ENCODE measurements at regions not wholly inside any gene's neighbourhood (a gene's known extent, or its start where the extent isn't known, plus 50 kb on each side); places are given as distances from the start of the nearest gene placed in this dataset.

DNA sequence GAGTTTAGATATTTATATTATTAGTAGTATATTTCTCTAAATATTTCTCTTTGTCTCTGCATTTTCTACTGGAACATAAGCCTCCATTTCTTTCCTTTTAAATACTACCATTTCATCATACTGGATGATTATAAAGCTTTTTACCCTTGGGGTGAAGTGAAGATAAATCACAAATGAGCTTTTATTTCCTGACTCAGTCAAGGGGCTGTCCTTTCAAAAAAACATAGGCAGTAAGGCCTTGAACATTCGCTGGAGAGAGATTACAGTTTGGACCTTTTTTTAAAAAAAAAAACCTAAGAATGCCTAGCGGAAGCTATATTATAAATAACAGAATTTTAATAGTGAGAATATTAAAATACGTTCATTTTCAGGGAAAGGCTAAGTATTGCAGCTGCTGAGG, 268.8 kb upstream of the PCDH9 start:
- intact Hi-C loops (cut with micrococcal nuclease; ENCODE audit: unreplicated experiment) (no loop called here), in situ Hi-C loops (cut with HindIII; ENCODE audit: low pct_unique_long_range_greater_than_20kb, low sequenced_read_pairs) (no loop called here)
- Histone ChIP-seq H3K9me3 (ENCODE audit: control insufficient read depth, insufficient read depth, low read depth, low read length) (no peaks in the 10 kb centered on the region), H3K4me3 (ENCODE audit: low read depth in 2 of 2, low read length in 2 of 2) (no peak overlapping the region), H3K36me3 (ENCODE audit: control insufficient read depth, insufficient read depth, low read length) (no peaks in the 10 kb centered on the region), H3K27me3 (ENCODE audit: control insufficient read depth, insufficient read depth, low read length) (no peaks in the 10 kb centered on the region), H3K27ac (ENCODE audit: low read length) (no peak overlapping the region), H3K4me1 (ENCODE audit: control insufficient read depth, insufficient read depth, low read length) (no peaks in the 10 kb centered on the region)
- ATAC-seq = no peak
- CTCF ChIA-PET = no interaction called here
- no TSS peak for BruUV-seq (replicated peaks)
- TF ChIP-seq, protein P1, sequence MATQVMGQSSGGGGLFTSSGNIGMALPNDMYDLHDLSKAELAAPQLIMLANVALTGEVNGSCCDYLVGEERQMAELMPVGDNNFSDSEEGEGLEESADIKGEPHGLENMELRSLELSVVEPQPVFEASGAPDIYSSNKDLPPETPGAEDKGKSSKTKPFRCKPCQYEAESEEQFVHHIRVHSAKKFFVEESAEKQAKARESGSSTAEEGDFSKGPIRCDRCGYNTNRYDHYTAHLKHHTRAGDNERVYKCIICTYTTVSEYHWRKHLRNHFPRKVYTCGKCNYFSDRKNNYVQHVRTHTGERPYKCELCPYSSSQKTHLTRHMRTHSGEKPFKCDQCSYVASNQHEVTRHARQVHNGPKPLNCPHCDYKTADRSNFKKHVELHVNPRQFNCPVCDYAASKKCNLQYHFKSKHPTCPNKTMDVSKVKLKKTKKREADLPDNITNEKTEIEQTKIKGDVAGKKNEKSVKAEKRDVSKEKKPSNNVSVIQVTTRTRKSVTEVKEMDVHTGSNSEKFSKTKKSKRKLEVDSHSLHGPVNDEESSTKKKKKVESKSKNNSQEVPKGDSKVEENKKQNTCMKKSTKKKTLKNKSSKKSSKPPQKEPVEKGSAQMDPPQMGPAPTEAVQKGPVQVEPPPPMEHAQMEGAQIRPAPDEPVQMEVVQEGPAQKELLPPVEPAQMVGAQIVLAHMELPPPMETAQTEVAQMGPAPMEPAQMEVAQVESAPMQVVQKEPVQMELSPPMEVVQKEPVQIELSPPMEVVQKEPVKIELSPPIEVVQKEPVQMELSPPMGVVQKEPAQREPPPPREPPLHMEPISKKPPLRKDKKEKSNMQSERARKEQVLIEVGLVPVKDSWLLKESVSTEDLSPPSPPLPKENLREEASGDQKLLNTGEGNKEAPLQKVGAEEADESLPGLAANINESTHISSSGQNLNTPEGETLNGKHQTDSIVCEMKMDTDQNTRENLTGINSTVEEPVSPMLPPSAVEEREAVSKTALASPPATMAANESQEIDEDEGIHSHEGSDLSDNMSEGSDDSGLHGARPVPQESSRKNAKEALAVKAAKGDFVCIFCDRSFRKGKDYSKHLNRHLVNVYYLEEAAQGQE (IDR thresholded peaks at IDR 0.05; ENCODE audit: insufficient read depth in 1 of 2, low read depth in 2 of 2, low read length in 1 of 2) = no peak
- TF ChIP-seq SIN3A (IDR thresholded peaks at IDR 0.05; ENCODE audit: borderline replicate concordance, insufficient read depth, low read depth, low read length) = no peak
- TF ChIP-seq, protein P2, sequence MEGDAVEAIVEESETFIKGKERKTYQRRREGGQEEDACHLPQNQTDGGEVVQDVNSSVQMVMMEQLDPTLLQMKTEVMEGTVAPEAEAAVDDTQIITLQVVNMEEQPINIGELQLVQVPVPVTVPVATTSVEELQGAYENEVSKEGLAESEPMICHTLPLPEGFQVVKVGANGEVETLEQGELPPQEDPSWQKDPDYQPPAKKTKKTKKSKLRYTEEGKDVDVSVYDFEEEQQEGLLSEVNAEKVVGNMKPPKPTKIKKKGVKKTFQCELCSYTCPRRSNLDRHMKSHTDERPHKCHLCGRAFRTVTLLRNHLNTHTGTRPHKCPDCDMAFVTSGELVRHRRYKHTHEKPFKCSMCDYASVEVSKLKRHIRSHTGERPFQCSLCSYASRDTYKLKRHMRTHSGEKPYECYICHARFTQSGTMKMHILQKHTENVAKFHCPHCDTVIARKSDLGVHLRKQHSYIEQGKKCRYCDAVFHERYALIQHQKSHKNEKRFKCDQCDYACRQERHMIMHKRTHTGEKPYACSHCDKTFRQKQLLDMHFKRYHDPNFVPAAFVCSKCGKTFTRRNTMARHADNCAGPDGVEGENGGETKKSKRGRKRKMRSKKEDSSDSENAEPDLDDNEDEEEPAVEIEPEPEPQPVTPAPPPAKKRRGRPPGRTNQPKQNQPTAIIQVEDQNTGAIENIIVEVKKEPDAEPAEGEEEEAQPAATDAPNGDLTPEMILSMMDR (IDR thresholded peaks at IDR 0.05) = no peak
- TF ChIP-seq TCF7L2 (IDR thresholded peaks at IDR 0.05; ENCODE audit: low read depth, low read length) = no peak
- no peak for TF ChIP-seq POLR2AphosphoS5 (IDR thresholded peaks at IDR 0.05; ENCODE audit: low read depth, low read length)
- no peak for DNase-seq (ENCODE audit: low read depth, low spot score)
- POLR2A ChIA-PET = no interaction called here

DNA sequence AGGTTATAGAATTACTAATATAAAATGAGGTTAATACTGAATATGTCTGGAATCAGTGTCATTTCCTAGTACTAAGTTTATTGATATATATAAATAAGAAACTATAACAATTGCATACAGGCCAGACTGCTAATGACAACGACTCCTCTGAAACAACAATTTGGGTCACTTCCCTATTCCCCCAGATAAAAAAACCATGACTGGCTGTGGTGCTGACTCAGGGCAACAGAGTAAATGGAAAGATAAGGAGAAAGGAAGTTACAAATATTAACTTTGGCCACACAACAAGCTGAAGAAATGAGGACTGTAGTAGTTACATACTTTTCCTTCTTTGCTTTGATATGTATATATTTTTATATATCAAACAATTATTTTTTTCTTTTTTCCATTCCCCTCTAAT, 263.7 kb upstream of the PCDH9 start:
- ChIA-PET CTCF (no interaction called here), POLR2A (no interaction called here)
- Histone ChIP-seq H3K4me1 (ENCODE audit: control insufficient read depth, insufficient read depth, low read length) (no peaks in the 10 kb centered on the region), H3K27me3 (ENCODE audit: control insufficient read depth, insufficient read depth, low read length) (no peaks in the 10 kb centered on the region), H3K4me3 (ENCODE audit: low read depth in 2 of 2, low read length in 2 of 2) (no peak overlapping the region), H3K36me3 (ENCODE audit: control insufficient read depth, insufficient read depth, low read length) (no peaks in the 10 kb centered on the region), H3K27ac (ENCODE audit: low read length) (no peak overlapping the region), H3K9me3 (ENCODE audit: control insufficient read depth, insufficient read depth, low read depth, low read length) (no peaks in the 10 kb centered on the region)
- DNase-seq (ENCODE audit: low read depth, low spot score) = no peak
- no peak for ATAC-seq
- intact Hi-C loops (cut with micrococcal nuclease; ENCODE audit: unreplicated experiment) = no loop called here
- no TSS peak for BruUV-seq (replicated peaks)
- TF ChIP-seq, protein P2 (IDR thresholded peaks at IDR 0.05) = no peak
- TF ChIP-seq, protein P1 (IDR thresholded peaks at IDR 0.05; ENCODE audit: insufficient read depth in 1 of 2, low read depth in 2 of 2, low read length in 1 of 2) = no peak
- TF ChIP-seq POLR2AphosphoS5 (IDR thresholded peaks at IDR 0.05; ENCODE audit: low read depth, low read length) (no peak), SIN3A (IDR thresholded peaks at IDR 0.05; ENCODE audit: borderline replicate concordance, insufficient read depth, low read depth, low read length) (no peak), TCF7L2 (IDR thresholded peaks at IDR 0.05; ENCODE audit: low read depth, low read length) (no peak)
- in situ Hi-C loops (cut with HindIII; ENCODE audit: low pct_unique_long_range_greater_than_20kb, low sequenced_read_pairs) = no loop called here
